Endothelial cell of umbilical vein (primary cell): ENCODE measurements at regions not wholly inside any gene's neighbourhood (a gene's known extent, or its start where the extent isn't known, plus 50 kb on each side); places are given as distances from the start of the nearest gene placed in this dataset.

Experiments used
- BruUV-seq: library from RNA; stranded (reverse); fragments of 400-500 nt; replicated peaks from 2 replicates; lab custom pipeline; 2021; lab: Mats Ljungman, UMichigan
- CTCF ChIA-PET: fragments of 300-600, 350-600 bp; sonication (Branson Sonifier 250); formaldehyde crosslinking; loops from one replicate; lab custom pipeline; 2021; ENCODE audit warnings: antibody characterized with exemption, inconsistent platforms; lab: Charles Lee
- POLR2A ChIA-PET: fragments of 300-600, 350-600 bp; sonication (Branson Sonifier 250); formaldehyde crosslinking; loops from one replicate; lab custom pipeline; 2021; ENCODE audit warnings: antibody characterized with exemption, inconsistent platforms; lab: Charles Lee
- DNase-seq: peaks from one replicate; pipeline ENCODE4 v3.0.0-alpha.2; 2011; ENCODE audit warnings: low read depth, low spot score
- FAIRE-seq: peaks from 2 replicates; lab custom pipeline; 2011; peaks lifted over from hg19 to GRCh38; lab: Jason Lieb, UNC
- H2AFZ ChIP-seq: 2 replicates; pipeline ENCODE4 v1.6.0; 2012; ENCODE audit warnings: low read depth, low read length, control low read depth, inconsistent platforms
- H3K27ac ChIP-seq: 2 replicates; pipeline ENCODE4 v1.5.1; 2011; ENCODE audit warnings: low read depth, mild to moderate bottlenecking, control low read depth, low read length, moderate library complexity; ENCODE audit not compliant: insufficient read depth
- H3K27me3 ChIP-seq, 2 experiments: 2 replicates each; pipeline versions ENCODE4 v1.6.0 to v1.6.1; 2011; ENCODE audit warnings: low read length in 2 of 2, mixed read lengths in 1 of 2; ENCODE audit not compliant: control insufficient read depth in 2 of 2, insufficient read depth in 2 of 2
- H3K36me3 ChIP-seq, 2 experiments: 2 replicates in 1 of 2; 3 replicates in 1 of 2; pipeline ENCODE4 v1.5.1; 2011; ENCODE audit warnings: low read length in 2 of 2, mild to moderate bottlenecking in 1 of 2, moderate library complexity in 1 of 2; ENCODE audit not compliant: control insufficient read depth in 2 of 2, insufficient read depth in 2 of 2; ENCODE audit errors: extremely low read depth in 1 of 2
- H3K4me1 ChIP-seq: 3 replicates; pipeline ENCODE4 v1.5.1; 2011; ENCODE audit warnings: mild to moderate bottlenecking, low read length; ENCODE audit not compliant: control insufficient read depth, insufficient read depth; ENCODE audit errors: extremely low read depth
- H3K4me2 ChIP-seq: 2 replicates; pipeline ENCODE4 v1.6.1; 2011; ENCODE audit warnings: low read length, control low read depth, mixed read lengths; ENCODE audit not compliant: insufficient read depth
- H3K4me3 ChIP-seq, 3 experiments: fragments of 200-600 bp in 1 of 3; sonication (generic), shearing (Covaris generic) in 1 of 3; replicated peaks in 1 of 3; 2 replicates each; pipeline ENCODE4 v1.5.1; 2011 to 2016; ENCODE audit warnings: control low read depth in 3 of 3, low read length in 3 of 3, mild to moderate bottlenecking in 2 of 3, inconsistent platforms in 1 of 3, low read depth in 1 of 3, moderate library complexity in 1 of 3; ENCODE audit not compliant: insufficient read depth in 1 of 3
- H3K79me2 ChIP-seq: 2 replicates; pipeline ENCODE4 v1.6.0; 2012; ENCODE audit warnings: low read length, inconsistent platforms; ENCODE audit not compliant: control insufficient read depth, insufficient read depth
- H3K9ac ChIP-seq: replicated peaks from 2 replicates; pipeline ENCODE3; 2011; ENCODE audit warnings: low read length, control low read depth; ENCODE audit not compliant: insufficient read depth; ENCODE audit errors: extremely low read depth
- H3K9me1 ChIP-seq: replicated peaks from 3 replicates; pipeline ENCODE4 v1.6.0; 2011; ENCODE audit warnings: mild to moderate bottlenecking, low read length; ENCODE audit not compliant: control insufficient read depth, insufficient read depth; ENCODE audit errors: extremely low read depth
- H3K9me3 ChIP-seq: replicated peaks from 2 replicates; pipeline ENCODE4 v1.5.1; 2012; ENCODE audit warnings: low read length, inconsistent platforms; ENCODE audit not compliant: control insufficient read depth, insufficient read depth
- H4K20me1 ChIP-seq: replicated peaks from 2 replicates; pipeline ENCODE3; 2011; ENCODE audit warnings: mild to moderate bottlenecking, low read length; ENCODE audit not compliant: control insufficient read depth, insufficient read depth; ENCODE audit errors: extremely low read depth
- CTCF ChIP-seq, 2 donors: IDR thresholded peaks; 1 replicate in 1 of 2; 2 replicates in 1 of 2; pipeline ENCODE4 v1.5.1; 2011; ENCODE audit warnings: low read length in 2 of 2, mild to moderate bottlenecking in 2 of 2, moderate library complexity in 2 of 2, control low read depth in 1 of 2, inconsistent platforms in 1 of 2, low read depth in 1 of 2; ENCODE audit not compliant: insufficient read depth in 1 of 2; ENCODE audit errors: extremely low read depth in 1 of 2
- EZH2 ChIP-seq: IDR thresholded peaks from 2 replicates; pipeline ENCODE4 v1.6.1; 2012; ENCODE audit warnings: borderline replicate concordance, low read depth, mild to moderate bottlenecking, moderate library complexity, low read length, inconsistent platforms; ENCODE audit not compliant: severe bottlenecking
- FOS ChIP-seq: IDR thresholded peaks from 2 replicates; pipeline ENCODE4 v1.6.1; 2011; ENCODE audit warnings: mild to moderate bottlenecking, low read length, moderate library complexity, borderline replicate concordance; ENCODE audit not compliant: insufficient read depth
- GATA2 ChIP-seq: IDR thresholded peaks from 2 replicates; pipeline ENCODE4 v1.7.0; 2011; ENCODE audit warnings: low read depth, mild to moderate bottlenecking, moderate library complexity, mixed read lengths, low read length; ENCODE audit not compliant: insufficient read length, insufficient read depth
- JUN ChIP-seq: IDR thresholded peaks from 2 replicates; pipeline ENCODE4 v1.6.1; 2011; ENCODE audit warnings: borderline replicate concordance, low read depth; ENCODE audit not compliant: insufficient read length, insufficient read depth
- MAX ChIP-seq: IDR thresholded peaks from 2 replicates; pipeline ENCODE4 v1.6.1; 2011; ENCODE audit not compliant: insufficient read depth, insufficient read length
- MYC ChIP-seq: IDR thresholded peaks from one replicate; pipeline ENCODE4 v1.6.1; 2011; ENCODE audit warnings: mild to moderate bottlenecking, low read depth, low read length
- POLR2A ChIP-seq: IDR thresholded peaks from 2 replicates; pipeline ENCODE4 v1.6.1; 2012; ENCODE audit warnings: low read depth, mild to moderate bottlenecking, control low read depth, low read length
- POLR2AphosphoS5 ChIP-seq: IDR thresholded peaks from 2 replicates; pipeline ENCODE4 v1.6.1; 2012; ENCODE audit warnings: low read depth, mild to moderate bottlenecking, control low read depth, low read length, moderate library complexity; ENCODE audit not compliant: insufficient read depth
- dilution Hi-C: fragments of 300-500 bp; cut with MboI; formaldehyde crosslinking; loops from one replicate; pipeline ENCODE4 v1.15.0; 2019; ENCODE audit warnings: low sequenced_read_pairs; ENCODE audit not compliant: extremely low pct_ligation_motif_present
- intact Hi-C: fragments of 100-400 bp; cut with micrococcal nuclease; formaldehyde crosslinking; loops from one replicate; pipeline ENCODE4 v1.10.0; 2022

GRCh38 chr12:48419116-48419935 lies 53.0 kb upstream of the ANP32D start:
- no peaks in the 10 kb centered on the region for H3K36me3 ChIP-seq
- no peaks in the 10 kb centered on the region for H3K9me1 ChIP-seq
- no peaks in the 10 kb centered on the region for H4K20me1 ChIP-seq
- H3K4me2 ChIP-seq = no peak overlapping the region
- H3K9me3 ChIP-seq = no peaks in the 10 kb centered on the region
- no peak overlapping the region for H2AFZ ChIP-seq
- no peak overlapping the region for H3K4me3 ChIP-seq
- H3K79me2 ChIP-seq = no peaks in the 10 kb centered on the region
- H3K27ac ChIP-seq = no peak overlapping the region
- no peak for TF ChIP-seq EZH2
- no peak for TF ChIP-seq CTCF (IDR thresholded peaks at IDR 0.05; ENCODE audit: extremely low read depth in 1 of 2, insufficient read depth in 1 of 2, low read depth in 1 of 2, low read length in 2 of 2)
- TF ChIP-seq POLR2AphosphoS5 = no peak
- no peak for TF ChIP-seq MAX
- no peak for TF ChIP-seq JUN
- TF ChIP-seq GATA2 = no peak
- TF ChIP-seq FOS = no peak
- TF ChIP-seq POLR2A = no peak
- no peak for TF ChIP-seq MYC
- POLR2A ChIA-PET = no interaction called here
- H3K4me1 ChIP-seq = peaks cover 27% of the 10 kb centered on the region
- intact Hi-C loops = no loop called here
- FAIRE-seq = no peak
- dilution Hi-C loops = no loop called here
- no peak overlapping the region for H3K9ac ChIP-seq
- H3K27me3 ChIP-seq = no peaks in the 10 kb centered on the region
- no TSS peak for BruUV-seq
- CTCF ChIA-PET = no interaction called here
- no peak for DNase-seq
